Activated T-cell treated with anti-CD3 and anti-CD28 coated beads for 48 hours (primary cell): ENCODE measurements at regions not wholly inside any gene's neighbourhood (a gene's known extent, or its start where the extent isn't known, plus 50 kb on each side); places are given as distances from the start of the nearest gene placed in this dataset.
A peak's percentile ranks its signal among the peaks of the same experiment; 100 is the strongest.

ENCODE experiments used
- DNase-seq: peaks from one replicate; pipeline ENCODE4 v3.0.0-alpha.2; 2020; ENCODE audit warnings: low read depth

GRCh38 chr3:43894176-43895049, 203.7 kb downstream of the ABHD5 start:
- DNase-seq = peak; percentile 57

DNA sequence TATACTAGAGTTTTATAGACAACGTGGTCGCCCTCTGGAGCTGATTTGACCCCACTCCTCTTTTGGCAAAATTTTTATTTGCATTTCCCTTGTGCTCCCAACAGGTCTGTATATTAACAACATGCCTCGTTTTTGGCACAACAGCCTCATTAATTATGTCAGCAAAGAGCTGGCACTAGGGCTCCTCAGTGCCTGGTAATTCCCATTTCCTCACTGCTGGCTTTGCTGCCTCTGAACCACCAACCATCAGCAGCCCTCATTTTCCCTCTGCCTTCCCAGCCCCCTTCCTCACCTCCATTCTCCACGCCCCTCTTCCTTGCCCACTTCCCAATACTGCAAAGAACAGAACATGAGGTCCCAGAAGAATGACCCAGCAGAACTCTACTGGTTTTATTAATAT, 204.8 kb downstream of the ABHD5 start:
- no peak for DNase-seq

GRCh38 chr3:43902415-43902814, 211.7 kb downstream of the ABHD5 start:
- no peak for DNase-seq

DNA sequence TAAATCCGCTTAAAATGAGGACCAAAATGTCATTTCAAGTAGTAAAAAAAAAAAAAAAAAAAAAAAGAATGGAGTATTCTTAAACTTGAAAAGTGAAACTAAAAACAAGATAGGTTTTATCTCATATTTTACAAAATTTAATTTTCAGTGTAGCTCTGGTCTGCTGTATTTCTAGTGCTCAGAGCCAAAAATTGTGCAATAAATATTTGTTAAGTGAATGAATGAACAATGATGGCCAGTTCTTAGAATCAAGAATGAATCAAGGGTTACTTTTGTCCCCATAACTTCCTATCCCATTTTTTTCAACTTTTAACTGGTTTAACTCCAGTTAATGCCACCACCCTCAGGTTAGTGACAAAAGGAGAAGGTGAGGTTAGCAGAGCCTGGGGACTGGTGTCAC, 214.4 kb downstream of the ABHD5 start:
- DNase-seq = no peak

DNA sequence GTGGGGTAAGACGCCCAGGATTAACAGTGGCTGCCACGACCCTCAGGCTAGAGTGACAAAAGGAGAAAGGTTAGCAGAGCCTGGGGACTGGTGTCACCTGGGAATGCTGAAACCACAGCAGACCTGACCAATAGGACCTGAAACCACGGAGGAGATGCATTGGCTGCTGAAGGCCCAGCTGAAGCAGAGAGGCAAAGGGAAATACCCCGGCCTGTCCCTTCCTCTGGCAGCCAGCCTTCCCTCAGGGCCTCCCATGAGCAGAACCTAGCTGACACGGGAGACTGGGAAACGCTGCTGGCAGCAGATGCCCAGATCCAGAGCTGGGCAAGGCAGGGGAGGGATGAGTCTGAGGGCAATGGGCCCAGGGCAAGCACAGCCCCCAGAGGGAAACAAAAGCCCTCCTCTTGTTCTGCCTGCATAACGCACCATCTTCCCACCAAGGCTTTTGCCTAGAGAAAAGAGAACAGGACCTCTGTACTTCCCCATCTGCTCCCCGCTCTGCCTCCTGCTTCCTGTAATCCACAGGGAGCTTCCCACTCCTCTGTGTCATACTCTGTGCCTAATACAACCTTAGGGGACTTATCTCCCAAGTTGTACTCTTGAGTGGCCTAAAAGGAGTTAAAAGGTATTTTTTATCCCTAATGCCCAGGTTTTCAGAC, 216.2 kb downstream of the ABHD5 start:
- DNase-seq = no peak

GRCh38 chr3:43907508-43907858, 216.7 kb downstream of the ABHD5 start:
- no peak for DNase-seq

DNA sequence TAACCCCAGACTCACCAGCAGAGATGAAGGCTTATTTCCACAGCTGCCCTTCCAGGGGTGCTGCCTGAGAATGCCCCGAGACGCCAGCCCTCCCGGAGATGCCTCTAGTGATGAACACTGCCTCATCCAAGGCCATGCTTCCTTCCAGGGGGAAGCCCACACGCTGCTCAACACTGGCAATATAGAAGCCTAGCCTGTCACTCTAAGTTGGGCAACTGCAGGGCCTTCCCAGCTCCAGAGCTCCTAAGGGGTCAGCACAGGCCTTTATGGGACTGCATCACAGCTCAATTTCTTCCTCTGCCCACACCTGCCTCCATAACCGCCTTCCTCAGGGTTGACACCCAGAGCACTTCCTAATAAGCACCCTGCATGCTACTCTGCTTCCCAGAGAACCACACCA, 217.7 kb downstream of the ABHD5 start:
- no peak for DNase-seq

DNA sequence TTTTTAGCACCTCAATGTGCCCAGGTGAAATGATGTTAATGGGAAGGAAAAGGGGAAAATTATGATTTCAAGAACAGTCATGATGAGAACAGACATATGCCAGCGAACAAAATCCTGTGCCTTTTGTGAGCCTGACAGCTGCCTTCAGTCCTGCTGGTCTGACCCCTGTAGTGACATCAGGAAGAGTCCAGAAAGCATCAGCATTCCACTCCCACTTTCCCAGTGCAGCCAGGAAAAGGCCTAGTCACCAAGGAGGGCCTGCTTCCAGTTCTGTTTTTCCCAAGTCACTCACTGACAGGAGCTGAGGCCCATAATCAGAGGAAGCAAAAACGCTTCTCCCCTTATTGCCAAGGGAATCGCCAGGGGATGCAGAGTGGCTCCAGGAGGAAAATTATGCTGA, 218.4 kb downstream of the ABHD5 start:
- DNase-seq = no peak

DNA sequence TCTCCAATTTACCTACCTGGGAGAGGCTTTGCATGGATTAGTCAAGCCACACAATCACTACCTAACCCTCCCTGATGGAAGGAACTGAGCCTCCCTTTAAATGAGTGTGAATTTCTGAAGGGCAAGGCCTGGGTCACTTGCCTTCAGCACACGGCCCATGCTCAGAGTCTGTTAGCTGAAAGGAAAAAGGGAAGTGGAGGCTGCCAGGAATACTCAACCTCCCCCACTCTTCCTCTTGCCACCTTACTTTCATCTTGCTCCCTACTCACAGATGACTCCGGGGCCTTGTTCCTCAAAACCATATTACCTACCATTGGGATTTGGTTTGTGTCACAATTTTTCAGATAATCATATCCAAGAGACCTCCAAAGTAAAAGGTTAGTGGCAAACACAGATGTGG, 220.0 kb downstream of the ABHD5 start:
- no peak for DNase-seq

GRCh38 chr3:43913036-43913948, 222.6 kb downstream of the ABHD5 start:
- DNase-seq = no peak

- no peak for DNase-seq
These were observed 223.5 kb downstream of the ABHD5 start for GRCh38 chr3:43914269-43914668.

DNA sequence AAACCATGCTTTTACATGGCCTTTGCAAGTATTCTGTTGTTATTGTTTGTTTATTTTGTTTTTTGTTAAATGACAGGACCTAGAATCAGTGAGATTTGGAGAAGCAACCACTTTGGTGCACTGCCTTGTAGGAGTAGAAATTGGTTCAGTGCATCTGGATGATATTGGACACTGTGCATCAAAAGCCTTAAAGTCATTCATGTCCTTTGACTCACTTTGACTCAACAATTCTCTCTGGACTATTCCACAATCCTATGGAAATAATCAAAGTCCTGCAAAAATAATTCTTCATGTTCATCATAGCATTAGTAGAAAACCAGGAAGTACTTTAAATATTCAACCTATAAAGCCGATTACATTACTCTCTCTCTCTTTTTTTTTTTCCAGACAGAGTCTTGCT, 224.8 kb downstream of the ABHD5 start:
- DNase-seq = no peak

DNA sequence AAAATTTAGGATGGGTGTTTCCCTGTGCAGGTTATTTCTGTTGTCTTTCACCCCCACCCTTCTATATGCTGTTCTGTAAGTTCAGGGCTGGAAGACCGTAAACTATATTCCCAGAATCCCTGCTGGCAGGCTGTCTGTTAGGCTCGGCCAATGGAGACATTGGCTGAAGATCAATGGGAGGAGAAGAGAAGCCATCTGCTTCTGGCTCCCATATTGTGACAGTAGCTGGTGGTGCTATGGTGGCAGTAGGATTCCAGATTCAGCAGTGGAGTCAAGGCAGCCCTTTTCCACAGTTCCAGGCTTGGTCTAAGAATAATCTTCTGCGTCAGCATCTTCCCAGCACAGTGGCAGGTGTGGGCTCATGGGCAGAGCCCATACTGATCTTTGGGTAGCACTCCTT, 226.6 kb downstream of the ABHD5 start:
- DNase-seq = no peak

DNA sequence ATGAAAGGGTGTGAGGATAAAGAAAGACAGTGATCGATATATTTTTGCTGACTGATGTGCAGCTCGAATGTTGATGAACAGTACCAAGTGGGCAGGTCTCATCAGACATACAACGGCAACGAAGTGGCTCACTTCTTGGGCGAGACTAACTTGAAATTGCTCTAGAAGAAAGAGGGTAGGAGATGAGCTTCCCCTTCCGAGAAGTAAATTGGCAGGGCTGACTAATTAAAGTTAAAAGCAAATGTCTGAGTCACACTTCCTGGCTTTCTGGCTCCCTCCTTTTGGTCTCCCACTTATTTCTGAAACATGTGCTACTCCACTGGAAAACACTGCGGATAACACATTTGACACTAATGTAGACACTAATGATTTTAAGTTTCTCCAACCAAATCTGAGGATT, 228.3 kb downstream of the ABHD5 start:
- DNase-seq = no peak

- no peak for DNase-seq
These were observed 230.4 kb downstream of the ABHD5 start for GRCh38 chr3:43921056-43921648.

DNA sequence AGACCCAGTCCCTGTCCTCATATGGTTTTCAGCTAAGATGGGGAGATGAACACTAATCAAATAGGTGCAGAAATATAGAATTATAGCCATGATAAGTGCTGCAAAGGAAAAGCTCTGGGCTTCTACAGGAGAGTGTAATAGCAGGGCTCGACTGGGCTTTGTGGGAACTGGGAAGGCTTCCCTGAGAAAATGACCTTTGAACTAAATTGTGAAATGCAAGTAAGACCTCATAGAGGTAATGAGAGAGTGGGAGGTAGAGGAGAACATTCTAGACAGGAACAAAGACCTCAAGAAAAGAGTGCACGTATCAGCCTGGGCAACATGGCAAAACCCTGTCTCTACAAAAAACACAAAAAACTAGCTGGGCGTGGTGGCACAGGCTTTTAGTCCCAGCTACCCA, 231.6 kb downstream of the ABHD5 start:
- no peak for DNase-seq

DNA sequence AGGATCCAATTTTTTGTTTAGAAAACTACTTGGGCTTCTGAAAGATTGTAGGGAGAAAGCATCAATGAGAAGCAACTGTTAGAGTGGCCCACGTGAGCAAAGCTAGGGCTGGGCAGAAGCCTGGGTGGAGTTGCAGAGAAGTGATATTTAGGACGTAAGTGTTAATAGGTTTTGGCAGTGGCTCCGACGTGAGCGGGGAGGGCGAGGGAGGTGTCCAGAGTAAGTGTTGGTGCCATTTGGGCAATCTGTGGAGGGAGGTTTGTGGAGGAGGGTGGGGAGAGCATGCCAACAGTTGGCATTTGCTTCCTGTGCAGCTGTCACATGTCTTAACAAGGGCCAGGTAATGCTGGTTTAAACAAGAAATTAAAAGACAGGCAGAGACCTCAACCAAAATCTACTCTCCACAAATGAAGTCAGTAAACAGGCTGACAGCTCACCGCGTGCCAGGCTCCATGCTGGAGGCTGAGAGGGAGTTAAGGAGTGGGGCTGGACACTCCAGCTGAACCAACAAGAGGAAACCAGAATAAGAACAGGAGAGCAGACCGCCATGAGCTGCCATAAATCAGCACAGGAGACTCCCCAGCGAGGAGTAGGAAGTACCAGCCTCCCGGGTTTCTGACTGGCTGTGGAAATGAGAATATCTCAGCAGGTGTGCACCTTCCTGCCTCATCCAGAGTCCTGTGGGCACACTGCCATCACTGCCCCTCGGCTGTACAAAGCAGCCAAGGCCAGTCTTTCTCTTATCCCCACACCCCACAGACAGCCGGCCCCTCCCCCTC, 232.6 kb downstream of the ABHD5 start:
- DNase-seq = no peak

DNA sequence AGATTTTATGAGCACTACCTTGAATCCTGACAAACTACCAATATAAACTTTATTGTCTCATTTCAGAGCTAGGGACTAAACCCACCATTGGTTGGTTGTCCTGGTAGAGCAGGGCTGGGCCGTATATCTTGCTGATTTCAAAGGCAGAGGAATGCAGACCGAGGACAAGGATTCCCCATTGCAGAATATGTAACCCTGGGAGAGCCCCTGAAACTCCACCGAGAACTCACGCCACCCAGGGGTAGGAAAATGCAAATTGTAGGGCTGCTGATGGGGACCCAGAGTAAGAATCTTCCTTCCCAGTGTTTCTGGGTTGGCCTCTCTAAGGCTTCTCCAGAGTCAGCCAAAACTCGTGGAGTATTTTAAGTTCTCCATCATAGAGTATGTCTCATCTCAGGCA, 235.3 kb downstream of the ABHD5 start:
- no peak for DNase-seq

GRCh38 chr3:43932921-43933320, 242.2 kb downstream of the ABHD5 start:
- DNase-seq = no peak

- DNase-seq = no peak
These were observed 257.3 kb downstream of the ABHD5 start for GRCh38 chr3:43948013-43948412.

- no peak for DNase-seq
These were observed 258.9 kb downstream of the ABHD5 start for GRCh38 chr3:43949594-43949993.

GRCh38 chr3:43950775-43951174, 260.0 kb downstream of the ABHD5 start:
- DNase-seq = no peak
